ENCODE measurements at regions not wholly inside any gene's neighbourhood (a gene's known extent, or its start where the extent isn't known, plus 50 kb on each side); places are given as distances from the start of the nearest gene placed in this dataset.

- TF ChIP-seq CTCF (IDR thresholded peaks at IDR 0.05; ENCODE audit: unreplicated experiment in 3 of 3) = peak in 2 of 3 experiments; percentile 11 to 15
- Mint-ChIP-seq H3K4me3 (no peak overlapping the region), H3K27me3 (ENCODE audit: low read depth) (peaks cover 4% of the 10 kb centered on the region), H3K36me3 (ENCODE audit: low read depth) (no peaks in the 10 kb centered on the region), H3K9me3 (no peaks in the 10 kb centered on the region), H3K27ac (no peak overlapping the region), H3K4me1 (no peaks in the 10 kb centered on the region)
These were observed 1310.3 kb downstream of the BRD1 start for GRCh38 chr22:48517039-48518030.

GRCh38 chr22:48516571-48516970 is 1311.1 kb downstream of the BRD1 start:
- Mint-ChIP-seq H3K9me3 (no peaks in the 10 kb centered on the region), H3K36me3 (ENCODE audit: low read depth) (no peaks in the 10 kb centered on the region), H3K4me3 (no peak overlapping the region), H3K27me3 (ENCODE audit: low read depth) (peaks cover 4% of the 10 kb centered on the region), H3K4me1 (no peaks in the 10 kb centered on the region), H3K27ac (no peak overlapping the region)
- TF ChIP-seq CTCF (IDR thresholded peaks at IDR 0.05; ENCODE audit: unreplicated experiment in 3 of 3) = no peak

GRCh38 chr22:48515571-48516200 is 1312.0 kb downstream of the BRD1 start:
- Mint-ChIP-seq H3K27me3 (ENCODE audit: low read depth) (peaks cover 4% of the 10 kb centered on the region), H3K36me3 (ENCODE audit: low read depth) (no peaks in the 10 kb centered on the region), H3K9me3 (no peaks in the 10 kb centered on the region), H3K4me3 (no peak overlapping the region), H3K4me1 (no peaks in the 10 kb centered on the region), H3K27ac (no peak overlapping the region)
- TF ChIP-seq CTCF (IDR thresholded peaks at IDR 0.05; ENCODE audit: unreplicated experiment in 3 of 3) = no peak

GRCh38 chr22:48513929-48514328 is 1313.7 kb downstream of the BRD1 start:
- TF ChIP-seq CTCF (IDR thresholded peaks at IDR 0.05; ENCODE audit: unreplicated experiment in 3 of 3) = no peak
- no peaks in the 10 kb centered on the region for H3K27me3 Mint-ChIP-seq (ENCODE audit: low read depth)
- no peaks in the 10 kb centered on the region for H3K4me1 Mint-ChIP-seq
- no peaks in the 10 kb centered on the region for H3K9me3 Mint-ChIP-seq
- H3K4me3 Mint-ChIP-seq = no peak overlapping the region
- no peaks in the 10 kb centered on the region for H3K36me3 Mint-ChIP-seq (ENCODE audit: low read depth)
- no peak overlapping the region for H3K27ac Mint-ChIP-seq

GRCh38 chr22:48513446-48513845 is 1314.2 kb downstream of the BRD1 start:
- TF ChIP-seq CTCF (IDR thresholded peaks at IDR 0.05; ENCODE audit: unreplicated experiment in 3 of 3) = no peak
- no peaks in the 10 kb centered on the region for H3K27me3 Mint-ChIP-seq (ENCODE audit: low read depth)
- H3K36me3 Mint-ChIP-seq (ENCODE audit: low read depth) = no peaks in the 10 kb centered on the region
- H3K4me1 Mint-ChIP-seq = no peaks in the 10 kb centered on the region
- H3K4me3 Mint-ChIP-seq = no peak overlapping the region
- H3K9me3 Mint-ChIP-seq = no peaks in the 10 kb centered on the region
- H3K27ac Mint-ChIP-seq = no peak overlapping the region

Measured in nephron (organoid).